ENCODE measurements at regions not wholly inside any gene's neighbourhood (a gene's known extent, or its start where the extent isn't known, plus 50 kb on each side); places are given as distances from the start of the nearest gene placed in this dataset.

DNA sequence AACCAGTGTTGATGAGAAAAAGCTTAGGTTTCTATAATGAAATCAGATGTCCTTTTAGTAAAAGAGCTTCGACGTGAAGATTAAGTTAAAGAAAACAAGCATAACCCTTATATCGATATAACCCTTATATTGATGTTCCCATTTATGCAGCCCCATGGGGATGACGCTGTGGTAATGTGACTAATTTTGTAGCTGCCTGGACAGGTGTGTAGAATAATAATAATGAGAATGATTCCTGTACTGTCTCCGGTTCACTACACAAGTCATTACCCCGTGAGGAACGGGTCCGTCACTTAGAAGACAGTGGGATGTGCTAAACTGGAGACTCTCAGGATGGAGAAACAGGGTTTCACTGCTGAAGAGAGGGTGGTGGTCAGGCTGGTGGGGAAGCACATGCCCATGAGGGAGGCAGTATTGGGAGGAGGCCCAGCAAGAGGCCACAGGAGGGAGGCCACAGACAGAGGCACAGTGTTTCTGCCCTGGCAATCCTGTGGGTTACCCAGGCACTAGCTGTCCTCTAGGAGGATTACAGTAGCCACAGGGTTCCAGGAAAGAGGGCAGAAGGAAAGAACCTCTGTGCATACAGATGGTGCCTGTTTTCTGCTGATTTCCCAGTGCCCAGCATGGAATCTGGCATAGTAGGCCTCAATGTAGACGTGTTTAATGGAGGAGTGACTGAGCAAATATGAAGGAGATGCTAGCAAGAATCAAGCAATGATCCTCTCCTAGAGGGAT, 191.1 kb upstream of the TSC22D2 start:
- H3K27ac ChIP-seq (ENCODE audit: control insufficient read depth, insufficient read depth, low read length) = no peak overlapping the region
- no peaks in the 10 kb centered on the region for H3K9me1 ChIP-seq (ENCODE audit: control insufficient read depth, extremely low read depth, insufficient read depth, low read length)
- no peak for DNase-seq (ENCODE audit: low read depth, low spot score)
- no peaks in the 10 kb centered on the region for H3K79me2 ChIP-seq (ENCODE audit: control insufficient read depth, insufficient read depth, low read length)
- peaks cover 14% of the 10 kb centered on the region for H3K4me1 ChIP-seq (ENCODE audit: control insufficient read depth, extremely low read depth, insufficient read depth, low read length)
- dilution Hi-C loops (cut with MboI; ENCODE audit: extremely low pct_ligation_motif_present, low sequenced_read_pairs) = no loop called here
- H3K36me3 ChIP-seq (ENCODE audit: control insufficient read depth in 2 of 2, extremely low read depth in 1 of 2, insufficient read depth in 2 of 2, low read length in 2 of 2) = no peaks in the 10 kb centered on the region
- no peak overlapping the region for H2AFZ ChIP-seq (ENCODE audit: control insufficient read depth, low read length)
- FAIRE-seq = no peak
- no peak overlapping the region for H3K4me3 ChIP-seq (ENCODE audit: control insufficient read depth in 2 of 3, extremely low read depth in 1 of 3, insufficient read depth in 2 of 3, low read depth in 1 of 3, low read length in 3 of 3)
- no peak overlapping the region for H3K9ac ChIP-seq (ENCODE audit: control insufficient read depth, extremely low read depth, insufficient read depth, low read length)
- H4K20me1 ChIP-seq (ENCODE audit: control insufficient read depth, extremely low read depth, insufficient read depth, low read length) = no peaks in the 10 kb centered on the region
- H3K9me3 ChIP-seq (ENCODE audit: control insufficient read depth, low read depth, low read length) = no peaks in the 10 kb centered on the region
- no peak for TF ChIP-seq EZH2 (IDR thresholded peaks at IDR 0.05; ENCODE audit: low read length)
- TF ChIP-seq, protein P1, sequence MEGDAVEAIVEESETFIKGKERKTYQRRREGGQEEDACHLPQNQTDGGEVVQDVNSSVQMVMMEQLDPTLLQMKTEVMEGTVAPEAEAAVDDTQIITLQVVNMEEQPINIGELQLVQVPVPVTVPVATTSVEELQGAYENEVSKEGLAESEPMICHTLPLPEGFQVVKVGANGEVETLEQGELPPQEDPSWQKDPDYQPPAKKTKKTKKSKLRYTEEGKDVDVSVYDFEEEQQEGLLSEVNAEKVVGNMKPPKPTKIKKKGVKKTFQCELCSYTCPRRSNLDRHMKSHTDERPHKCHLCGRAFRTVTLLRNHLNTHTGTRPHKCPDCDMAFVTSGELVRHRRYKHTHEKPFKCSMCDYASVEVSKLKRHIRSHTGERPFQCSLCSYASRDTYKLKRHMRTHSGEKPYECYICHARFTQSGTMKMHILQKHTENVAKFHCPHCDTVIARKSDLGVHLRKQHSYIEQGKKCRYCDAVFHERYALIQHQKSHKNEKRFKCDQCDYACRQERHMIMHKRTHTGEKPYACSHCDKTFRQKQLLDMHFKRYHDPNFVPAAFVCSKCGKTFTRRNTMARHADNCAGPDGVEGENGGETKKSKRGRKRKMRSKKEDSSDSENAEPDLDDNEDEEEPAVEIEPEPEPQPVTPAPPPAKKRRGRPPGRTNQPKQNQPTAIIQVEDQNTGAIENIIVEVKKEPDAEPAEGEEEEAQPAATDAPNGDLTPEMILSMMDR (optimal IDR thresholded peaks at IDR 0.05 in 1 of 3, IDR thresholded peaks at IDR 0.05 in 1 of 3, conservative IDR thresholded peaks at IDR 0.05 in 1 of 3; ENCODE audit: extremely low read depth in 1 of 3, insufficient read depth in 2 of 3, low read length in 3 of 3) = no peak
- H3K4me2 ChIP-seq (ENCODE audit: control insufficient read depth, extremely low read depth, insufficient read depth, low read depth, low read length) = no peak overlapping the region
- no peaks in the 10 kb centered on the region for H3K27me3 ChIP-seq (ENCODE audit: control insufficient read depth, extremely low read depth, insufficient read depth, low read length)

DNA sequence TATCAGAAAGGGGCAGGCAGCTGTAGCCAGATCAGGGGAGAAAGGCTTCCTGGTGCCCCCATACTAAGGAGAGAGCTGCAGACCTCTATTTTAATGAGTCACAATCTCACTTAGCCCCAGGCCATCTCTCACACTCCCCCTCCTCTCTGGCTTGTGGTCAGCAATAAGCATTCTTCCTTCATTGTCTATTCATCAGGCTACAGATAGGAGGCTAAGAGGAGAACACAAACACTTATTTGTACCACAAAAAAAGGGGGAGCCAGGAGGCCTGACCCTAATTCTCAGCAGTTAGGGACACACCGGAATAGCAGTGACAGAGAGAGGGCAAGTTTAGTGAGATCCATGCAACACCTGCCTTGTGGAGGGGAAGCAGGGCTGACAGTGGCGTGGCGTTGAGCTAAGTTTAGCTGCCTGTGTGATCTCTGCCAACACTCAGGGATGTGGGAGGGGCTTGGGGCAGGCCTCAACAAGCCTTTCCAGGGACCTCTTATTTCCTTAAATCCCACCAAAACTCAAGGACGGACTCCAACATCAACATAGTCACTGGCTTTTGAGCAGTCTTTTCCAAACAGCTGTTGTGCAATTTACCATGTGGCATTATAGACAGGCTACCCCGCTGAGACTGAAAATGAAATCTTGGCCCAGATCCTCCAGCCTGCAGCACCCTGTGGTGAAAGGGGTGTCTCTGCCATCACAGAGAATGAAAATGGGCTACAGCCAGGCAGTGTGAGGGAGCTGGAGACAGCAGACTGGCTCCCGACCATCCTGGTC, 191.9 kb upstream of the TSC22D2 start:
- Histone ChIP-seq H3K4me1 (ENCODE audit: control insufficient read depth, extremely low read depth, insufficient read depth, low read length) (peaks cover 14% of the 10 kb centered on the region), H3K79me2 (ENCODE audit: control insufficient read depth, insufficient read depth, low read length) (no peaks in the 10 kb centered on the region), H3K9ac (ENCODE audit: control insufficient read depth, extremely low read depth, insufficient read depth, low read length) (no peak overlapping the region), H4K20me1 (ENCODE audit: control insufficient read depth, extremely low read depth, insufficient read depth, low read length) (no peaks in the 10 kb centered on the region), H3K9me1 (ENCODE audit: control insufficient read depth, extremely low read depth, insufficient read depth, low read length) (no peaks in the 10 kb centered on the region), H3K4me2 (ENCODE audit: control insufficient read depth, extremely low read depth, insufficient read depth, low read depth, low read length) (peak overlapping the region; percentile 20), H2AFZ (ENCODE audit: control insufficient read depth, low read length) (no peak overlapping the region), H3K27me3 (ENCODE audit: control insufficient read depth, extremely low read depth, insufficient read depth, low read length) (no peaks in the 10 kb centered on the region), H3K4me3 (ENCODE audit: control insufficient read depth in 2 of 3, extremely low read depth in 1 of 3, insufficient read depth in 2 of 3, low read depth in 1 of 3, low read length in 3 of 3) (no peak overlapping the region), H3K27ac (ENCODE audit: control insufficient read depth, insufficient read depth, low read length) (no peak overlapping the region), H3K36me3 (ENCODE audit: control insufficient read depth in 2 of 2, extremely low read depth in 1 of 2, insufficient read depth in 2 of 2, low read length in 2 of 2) (no peaks in the 10 kb centered on the region), H3K9me3 (ENCODE audit: control insufficient read depth, low read depth, low read length) (no peaks in the 10 kb centered on the region)
- FAIRE-seq = peak; percentile 29
- no peak for TF ChIP-seq EZH2 (IDR thresholded peaks at IDR 0.05; ENCODE audit: low read length)
- TF ChIP-seq, protein P1 (optimal IDR thresholded peaks at IDR 0.05 in 1 of 3, IDR thresholded peaks at IDR 0.05 in 1 of 3, conservative IDR thresholded peaks at IDR 0.05 in 1 of 3; ENCODE audit: extremely low read depth in 1 of 3, insufficient read depth in 2 of 3, low read length in 3 of 3) = peak in 1 of 3 experiments; percentile 18
- no peak for DNase-seq (ENCODE audit: low read depth, low spot score)
- dilution Hi-C loops (cut with MboI; ENCODE audit: extremely low pct_ligation_motif_present, low sequenced_read_pairs) = no loop called here
